ENCODE measurements at regions not wholly inside any gene's neighbourhood (a gene's known extent, or its start where the extent isn't known, plus 50 kb on each side); places are given as distances from the start of the nearest gene placed in this dataset.
A peak's percentile ranks its signal among the peaks of the same experiment; 100 is the strongest.

GRCh38 chr6:79813854-79814709 is 133.3 kb downstream of the ELOVL4 start:
- Histone ChIP-seq H3K27me3 (ENCODE audit: control insufficient read depth, insufficient read depth, low read length) (no peaks in the 10 kb centered on the region), H3K18ac (ENCODE audit: low read depth, low read length) (no peak overlapping the region), H2BK5ac (ENCODE audit: low read depth, low read length, poor library complexity, severe bottlenecking) (no peak overlapping the region), H4K91ac (ENCODE audit: insufficient read depth, low read depth, low read length) (no peak overlapping the region), H3K9me3 (ENCODE audit: control insufficient read depth, insufficient read depth, low read length) (no peaks in the 10 kb centered on the region), H3K27ac (ENCODE audit: insufficient read depth, low read length) (no peak overlapping the region), H3K36me3 (ENCODE audit: control insufficient read depth, insufficient read depth, low read length) (no peaks in the 10 kb centered on the region), H2AK5ac (ENCODE audit: low read depth, low read length) (no peak overlapping the region), H2AFZ (replicated peaks; ENCODE audit: low read length, poor library complexity) (no peak overlapping the region), H3K14ac (replicated peaks; ENCODE audit: low read depth, low read length) (no peak overlapping the region), H4K8ac (ENCODE audit: low read depth in 2 of 2, low read length in 2 of 2) (no peak overlapping the region), H3K79me1 (ENCODE audit: low read depth in 1 of 2, low read length in 2 of 2) (no peaks in the 10 kb centered on the region), H3K23ac (ENCODE audit: low read depth, low read length) (no peak overlapping the region), H3K9me1 (ENCODE audit: insufficient read depth, low read length) (no peaks in the 10 kb centered on the region), H2BK15ac (ENCODE audit: low read depth, low read length) (no peak overlapping the region), H4K5ac (ENCODE audit: low read depth, low read length) (no peak overlapping the region), H3K4me2 (ENCODE audit: low read depth, low read length) (no peak overlapping the region), H3K4ac (ENCODE audit: low read depth, low read length) (no peak overlapping the region), H2AK9ac (replicated peaks; ENCODE audit: low read depth, low read length, poor library complexity) (no peak overlapping the region), H3K9ac (ENCODE audit: low read depth, low read length) (no peak overlapping the region), H3K4me1 (ENCODE audit: control insufficient read depth, insufficient read depth, low read length) (no peaks in the 10 kb centered on the region), H3K4me3 (ENCODE audit: insufficient read depth, low read depth, low read length) (no peak overlapping the region), H2BK20ac (ENCODE audit: low read depth, low read length) (no peak overlapping the region), H2BK120ac (ENCODE audit: low read depth, low read length) (no peak overlapping the region), H3K56ac (ENCODE audit: extremely low read depth, insufficient read depth, low read length) (no peak overlapping the region), H4K20me1 (ENCODE audit: insufficient read depth, low read length) (no peaks in the 10 kb centered on the region)
- ATAC-seq (ENCODE audit: low read depth) (peak; percentile 91), DNase-seq (peak; percentile 61)
- BruUV-seq (replicated peaks) = no TSS peak
- in situ Hi-C loops (cut with MboI; ENCODE audit: low sequenced_read_pairs) (no loop called here), dilution Hi-C loops (cut with HindIII; ENCODE audit: low sequenced_read_pairs, unreplicated experiment) (no loop called here), intact Hi-C loops (cut with micrococcal nuclease) (loop anchor here (1.0 to 2.0 kb wide), 2 partner anchors 35 to 244 kb away; no protein-coding TSS in a partner anchor)
- ChIA-PET POLR2A (ENCODE audit: unreplicated experiment) (no interaction called here), CTCF (interaction anchor here (1.2 to 1.3 kb wide), 2 partner anchors 11 to 36 kb away, joined by 4 to 5 read pairs; no protein-coding TSS in a partner anchor)
- no CpG with 5 or more reads among the region's 4 CpGs for WGBS, 2 experiments (ENCODE audit: extremely low coverage in 2 of 2, insufficient read length in 1 of 2)
- no peak for TF ChIP-seq ELK1 (IDR thresholded peaks at IDR 0.05; ENCODE audit: borderline replicate concordance, low read depth, low read length)
- TF ChIP-seq MAFK (IDR thresholded peaks at IDR 0.05; ENCODE audit: low read depth, low read length) = no peak
- TF ChIP-seq NFE2L2 (IDR thresholded peaks at IDR 0.05; ENCODE audit: low read depth, low read length) = no peak
- 0 out of 2 replicates have a peak, but pooled peaks have one; percentile 7 for TF ChIP-seq USF2 (IDR thresholded peaks at IDR 0.05; ENCODE audit: low read depth, low read length)
- no peak for TF ChIP-seq POLR2A (IDR thresholded peaks at IDR 0.05; ENCODE audit: low read depth, low read length)
- peak; percentile 78 for TF ChIP-seq CTCF (conservative IDR thresholded peaks at IDR 0.05; ENCODE audit: low read depth, low read length)
- TF ChIP-seq RAD21 (IDR thresholded peaks at IDR 0.05; ENCODE audit: low read length) = peak; percentile 60
- no peak for TF ChIP-seq FOS (IDR thresholded peaks at IDR 0.05; ENCODE audit: low read depth, low read length)
- TF ChIP-seq RFX5 (IDR thresholded peaks at IDR 0.05; ENCODE audit: low read depth, low read length) = no peak
- TF ChIP-seq SMC3 (IDR thresholded peaks at IDR 0.05; ENCODE audit: low read depth, low read length) = peak; percentile 44; the same call in 1 of the 2 replicates
- no peak for TF ChIP-seq RCOR1 (IDR thresholded peaks at IDR 0.05; ENCODE audit: insufficient replicate concordance, low read length)
- TF ChIP-seq CHD1 (IDR thresholded peaks at IDR 0.05; ENCODE audit: low read depth, low read length) = no peak
- no peak for TF ChIP-seq MXI1 (IDR thresholded peaks at IDR 0.05; ENCODE audit: borderline replicate concordance, low read depth, low read length)
- TF ChIP-seq BHLHE40 (IDR thresholded peaks at IDR 0.05; ENCODE audit: low read depth, low read length) = no peak
- TF ChIP-seq CEBPB (IDR thresholded peaks at IDR 0.05; ENCODE audit: low read depth, low read length) = no peak
